HCT116 (cell line): ENCODE measurements at regions not wholly inside any gene's neighbourhood (a gene's known extent, or its start where the extent isn't known, plus 50 kb on each side); places are given as distances from the start of the nearest gene placed in this dataset.

ENCODE experiments used
- ATAC-seq: fragments of 200-7000 bp; cut with Tn5 transposase; 2 replicates; pipeline ENCODE4 v1.9.1; 2020; ENCODE audit warnings: mild to moderate bottlenecking, moderate library complexity
- BruUV-seq: library from RNA; stranded (reverse); fragments of 400-500 nt; replicated peaks from 2 replicates; lab custom pipeline; 2021; lab: Mats Ljungman, UMichigan
- CTCF ChIA-PET: fragments of 300-600 bp; sonication (Branson Sonifier 250); formaldehyde crosslinking; loops from one replicate; lab custom pipeline; 2021; ENCODE audit warnings: antibody characterized with exemption; lab: Charles Lee
- POLR2A ChIA-PET: fragments of 300-600, 350-600 bp; sonication (Branson Sonifier 250); formaldehyde crosslinking; loops from one replicate; lab custom pipeline; 2021; ENCODE audit warnings: antibody characterized with exemption; lab: Charles Lee
- RAD21 ChIA-PET, 2 experiments: fragments of 300-600 bp; sonication (Branson Sonifier 250); formaldehyde crosslinking; loops; one replicate each; lab custom pipeline; 2023; ENCODE audit warnings: low total read pairs in 2 of 2; ENCODE audit not compliant: uncharacterized antibody in 2 of 2, unreplicated experiment in 2 of 2, low non-redundant PET in 1 of 2; lab: Charles Lee
- DNase-seq: peaks from one replicate; pipeline ENCODE4 v3.0.0-alpha.2; 2010; ENCODE audit warnings: low read depth, low spot score
- H2AFZ ChIP-seq: fragments of 200-600 bp; shearing (Covaris generic), sonication (generic); 2 replicates; pipeline ENCODE4 v1.6.1; 2017; ENCODE audit warnings: low read depth, mixed run types, mixed read lengths, antibody characterized with exemption, low read length; ENCODE audit not compliant: poor library complexity, severe bottlenecking
- H3K27ac ChIP-seq: 2 replicates; pipeline ENCODE4 v1.5.1; 2012; ENCODE audit warnings: low read depth, low read length
- H3K27me3 ChIP-seq: fragments of 200-600 bp; sonication (generic); 2 replicates; pipeline ENCODE4 v1.6.1; 2016; ENCODE audit warnings: mixed run types, low read length, mixed read lengths; ENCODE audit not compliant: insufficient read depth
- H3K36me3 ChIP-seq, 2 experiments: fragments of 200-500 bp in 1 of 2; fragments of 200-600 bp in 1 of 2; sonication (Bioruptor generic) in 1 of 2; sonication (generic) in 1 of 2; 2 replicates each; pipeline versions ENCODE4 v1.5.1 to v1.6.1; 2014 to 2016; ENCODE audit warnings: low read length in 2 of 2, inconsistent platforms in 1 of 2, mixed read lengths in 1 of 2, mixed run types in 1 of 2; ENCODE audit not compliant: insufficient read depth in 2 of 2, control insufficient read depth in 1 of 2
- H3K4me1 ChIP-seq, 2 experiments: fragments of 200-600 bp in 1 of 2; sonication (generic) in 1 of 2; 2 replicates each; pipeline versions ENCODE4 v1.5.1 to v1.6.1; 2012 to 2017; ENCODE audit warnings: low read length in 2 of 2, inconsistent platforms in 1 of 2, mild to moderate bottlenecking in 1 of 2, mixed read lengths in 1 of 2, mixed run types in 1 of 2, moderate library complexity in 1 of 2; ENCODE audit not compliant: insufficient read depth in 2 of 2, control insufficient read depth in 1 of 2
- H3K4me2 ChIP-seq: fragments of 200-600 bp; sonication (generic); 2 replicates; pipeline ENCODE4 v1.6.1; 2017; ENCODE audit warnings: mixed run types, low read length, mixed read lengths
- H3K4me3 ChIP-seq, 2 experiments: fragments of 200-600 bp in 1 of 2; sonication (generic) in 1 of 2; replicated peaks in 1 of 2; 2 replicates each; pipeline ENCODE4 v1.5.1; 2011 to 2016; ENCODE audit warnings: low read length in 2 of 2, control low read depth in 1 of 2, low read depth in 1 of 2, mild to moderate bottlenecking in 1 of 2, mixed read lengths in 1 of 2, mixed run types in 1 of 2
- H3K79me2 ChIP-seq: fragments of 200-600 bp; sonication (generic); 2 replicates; pipeline ENCODE4 v1.6.1; 2017; ENCODE audit warnings: mild to moderate bottlenecking, mixed run types, low read length, moderate library complexity, mixed read lengths; ENCODE audit not compliant: insufficient read depth
- H3K9ac ChIP-seq: fragments of 200-600 bp; sonication (generic); 2 replicates; pipeline ENCODE4 v1.6.1; 2016; ENCODE audit warnings: low read length, mixed read lengths
- H3K9me2 ChIP-seq: fragments of 200-600 bp; sonication (generic), shearing (Covaris generic); 2 replicates; pipeline ENCODE4 v1.6.1; 2017; ENCODE audit warnings: mixed run types, mild to moderate bottlenecking, moderate library complexity; ENCODE audit not compliant: insufficient read depth
- H3K9me3 ChIP-seq, 2 experiments: fragments of 200-500 bp in 1 of 2; fragments of 200-600 bp in 1 of 2; sonication (Bioruptor generic) in 1 of 2; sonication (generic) in 1 of 2; 2 replicates each; pipeline ENCODE4 v1.6.1; 2014 to 2017; ENCODE audit warnings: low read length in 2 of 2, mixed read lengths in 2 of 2, inconsistent platforms in 1 of 2, low read depth in 1 of 2, mild to moderate bottlenecking in 1 of 2, mixed run types in 1 of 2, moderate library complexity in 1 of 2; ENCODE audit not compliant: control insufficient read depth in 1 of 2, insufficient read depth in 1 of 2
- H4K20me1 ChIP-seq: fragments of 200-600 bp; sonication (generic), shearing (Covaris generic); 2 replicates; pipeline ENCODE4 v1.6.1; 2017; ENCODE audit warnings: mixed run types, mild to moderate bottlenecking, moderate library complexity; ENCODE audit not compliant: insufficient read depth
- CBX3 ChIP-seq: IDR thresholded peaks from 2 replicates; pipeline ENCODE4 v1.6.1; 2012; ENCODE audit warnings: low read depth
- CEBPB ChIP-seq: IDR thresholded peaks from 2 replicates; pipeline ENCODE4 v1.6.1; 2012; ENCODE audit warnings: low read depth
- EGR1 ChIP-seq: IDR thresholded peaks from 2 replicates; pipeline ENCODE4 v1.6.1; 2012; ENCODE audit warnings: low read depth
- ELF1 ChIP-seq: IDR thresholded peaks from 2 replicates; pipeline ENCODE4 v1.6.1; 2012; ENCODE audit warnings: low read depth, borderline replicate concordance
- FOSL1 ChIP-seq: IDR thresholded peaks from 2 replicates; pipeline ENCODE4 v1.6.1; 2012; ENCODE audit warnings: low read depth
- JUND ChIP-seq: IDR thresholded peaks from 2 replicates; pipeline ENCODE4 v1.6.1; 2012
- POLR2A ChIP-seq: IDR thresholded peaks from 2 replicates; pipeline ENCODE4 v1.7.0; 2011; ENCODE audit warnings: borderline replicate concordance; ENCODE audit not compliant: insufficient read depth, insufficient read length; ENCODE audit errors: extremely low read depth
- RAD21 ChIP-seq: IDR thresholded peaks from 2 replicates; pipeline ENCODE4 v1.6.1; 2012; ENCODE audit warnings: low read depth, mild to moderate bottlenecking
- SIN3A ChIP-seq: IDR thresholded peaks from 2 replicates; pipeline ENCODE4 v1.6.1; 2012; ENCODE audit warnings: low read depth
- SP1 ChIP-seq: IDR thresholded peaks from 2 replicates; pipeline ENCODE4 v1.6.1; 2012; ENCODE audit warnings: low read depth
- SRF ChIP-seq: IDR thresholded peaks from 2 replicates; pipeline ENCODE4 v1.6.1; 2012; ENCODE audit warnings: low read depth
- TCF7L2 ChIP-seq: IDR thresholded peaks from 2 replicates; pipeline ENCODE4 v1.7.0; 2011; ENCODE audit warnings: borderline replicate concordance, inconsistent platforms; ENCODE audit not compliant: insufficient read depth, insufficient read length; ENCODE audit errors: extremely low read depth
- YY1 ChIP-seq: IDR thresholded peaks from 2 replicates; pipeline ENCODE4 v1.6.1; 2011; ENCODE audit warnings: low read length, low read depth, moderate library complexity, mild to moderate bottlenecking; ENCODE audit not compliant: insufficient replicate concordance; ENCODE audit errors: extremely low read depth
- ZFX ChIP-seq: fragments of 450-650 bp; IDR thresholded peaks from 2 replicates; pipeline ENCODE4 v1.6.1; 2017
- ZNF274 ChIP-seq: fragments of 200-500 bp; sonication (Bioruptor generic); IDR thresholded peaks from 2 replicates; pipeline ENCODE4 v1.6.1; 2014; ENCODE audit warnings: mild to moderate bottlenecking, low read depth, low read length, inconsistent platforms
- intact Hi-C: fragments of 100-400 bp; cut with micrococcal nuclease; formaldehyde crosslinking; loops from 2 replicates; pipeline ENCODE4 v1.10.0; 2022
- TF ChIP-seq, protein P1 (sequence below): IDR thresholded peaks from 2 replicates; pipeline ENCODE4 v1.6.1; 2012
- TF ChIP-seq, protein P2 (sequence below): IDR thresholded peaks from 2 replicates; pipeline ENCODE4 v1.6.1; 2012
- TF ChIP-seq, protein P3 (sequence below): IDR thresholded peaks from 2 replicates; pipeline ENCODE4 v1.6.1; 2011; ENCODE audit warnings: mild to moderate bottlenecking, low read length, moderate library complexity; ENCODE audit not compliant: insufficient replicate concordance; ENCODE audit errors: extremely low read depth

DNA sequence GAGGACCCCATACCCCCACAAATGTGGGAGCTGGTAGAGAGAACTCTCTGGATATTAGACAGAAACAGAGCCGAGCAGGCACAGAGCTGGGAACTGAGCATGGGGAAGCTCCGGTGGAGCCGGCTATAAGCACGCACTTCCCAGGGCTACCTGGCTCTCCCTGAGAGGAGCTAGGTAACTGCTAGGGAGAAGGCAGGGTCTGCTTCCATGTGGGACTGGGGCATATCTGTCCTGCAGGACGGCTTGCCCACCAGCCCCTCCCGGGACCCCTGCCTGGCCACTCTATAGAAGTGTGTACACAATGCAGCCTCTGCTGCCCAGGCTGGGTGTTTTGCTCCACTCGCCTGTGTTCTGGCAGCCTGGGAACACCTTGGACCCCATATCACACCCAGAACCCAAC, 1537.0 kb upstream of the CDH9 start:
- no peaks in the 10 kb centered on the region for H3K36me3 ChIP-seq
- no peak overlapping the region for H3K4me3 ChIP-seq
- H4K20me1 ChIP-seq, result no peaks in the 10 kb centered on the region
- H3K9me2 ChIP-seq, result no peaks in the 10 kb centered on the region
- H3K9ac ChIP-seq, result no peak overlapping the region
- DNase-seq (no peak), ATAC-seq (no peak)
- TF ChIP-seq YY1 (no peak), TCF7L2 (no peak), JUND (no peak), SRF (no peak), SP1 (no peak), EGR1 (no peak), RAD21 (no peak), FOSL1 (no peak), CBX3 (no peak), CEBPB (no peak), POLR2A (no peak), ZNF274 (no peak), ZFX (no peak), SIN3A (no peak), ELF1 (no peak)
- TF ChIP-seq, protein P1, sequence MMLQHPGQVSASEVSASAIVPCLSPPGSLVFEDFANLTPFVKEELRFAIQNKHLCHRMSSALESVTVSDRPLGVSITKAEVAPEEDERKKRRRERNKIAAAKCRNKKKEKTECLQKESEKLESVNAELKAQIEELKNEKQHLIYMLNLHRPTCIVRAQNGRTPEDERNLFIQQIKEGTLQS, result no peak
- TF ChIP-seq, protein P2, sequence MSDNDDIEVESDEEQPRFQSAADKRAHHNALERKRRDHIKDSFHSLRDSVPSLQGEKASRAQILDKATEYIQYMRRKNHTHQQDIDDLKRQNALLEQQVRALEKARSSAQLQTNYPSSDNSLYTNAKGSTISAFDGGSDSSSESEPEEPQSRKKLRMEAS, result no peak
- TF ChIP-seq, protein P3, sequence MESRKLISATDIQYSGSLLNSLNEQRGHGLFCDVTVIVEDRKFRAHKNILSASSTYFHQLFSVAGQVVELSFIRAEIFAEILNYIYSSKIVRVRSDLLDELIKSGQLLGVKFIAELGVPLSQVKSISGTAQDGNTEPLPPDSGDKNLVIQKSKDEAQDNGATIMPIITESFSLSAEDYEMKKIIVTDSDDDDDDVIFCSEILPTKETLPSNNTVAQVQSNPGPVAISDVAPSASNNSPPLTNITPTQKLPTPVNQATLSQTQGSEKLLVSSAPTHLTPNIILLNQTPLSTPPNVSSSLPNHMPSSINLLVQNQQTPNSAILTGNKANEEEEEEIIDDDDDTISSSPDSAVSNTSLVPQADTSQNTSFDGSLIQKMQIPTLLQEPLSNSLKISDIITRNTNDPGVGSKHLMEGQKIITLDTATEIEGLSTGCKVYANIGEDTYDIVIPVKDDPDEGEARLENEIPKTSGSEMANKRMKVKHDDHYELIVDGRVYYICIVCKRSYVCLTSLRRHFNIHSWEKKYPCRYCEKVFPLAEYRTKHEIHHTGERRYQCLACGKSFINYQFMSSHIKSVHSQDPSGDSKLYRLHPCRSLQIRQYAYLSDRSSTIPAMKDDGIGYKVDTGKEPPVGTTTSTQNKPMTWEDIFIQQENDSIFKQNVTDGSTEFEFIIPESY, result no peak
- BruUV-seq, result no TSS peak
- no peaks in the 10 kb centered on the region for H3K79me2 ChIP-seq
- no peak overlapping the region for H2AFZ ChIP-seq
- RAD21 ChIA-PET, result no interaction called here
- POLR2A ChIA-PET, result no interaction called here
- H3K4me2 ChIP-seq, result no peak overlapping the region
- H3K27me3 ChIP-seq, result no peaks in the 10 kb centered on the region
- H3K4me1 ChIP-seq, result no peaks in the 10 kb centered on the region
- H3K9me3 ChIP-seq, result peaks cover 10 to 24% of the 10 kb centered on the region in 2 experiments; a peak in 2 of 4 replicates
- CTCF ChIA-PET, result no interaction called here
- no peak overlapping the region for H3K27ac ChIP-seq
- intact Hi-C loops, result no loop called here
